Large intestine (tissue), 3 donors: ENCODE measurements at regions not wholly inside any gene's neighbourhood (a gene's known extent, or its start where the extent isn't known, plus 50 kb on each side); places are given as distances from the start of the nearest gene placed in this dataset.

Source experiments
- DNase-seq, 2 donors: peaks; one replicate each; pipeline versions ENCODE4 v3.0.0 to v3.0.0-alpha.2; 2013
- H3K27ac ChIP-seq: one replicate; pipeline ENCODE4 v1.5.1; 2013; ENCODE audit warnings: low read length
- H3K27me3 ChIP-seq: 2 replicates; pipeline ENCODE4 v1.6.1; 2013; ENCODE audit warnings: low read length; ENCODE audit not compliant: control insufficient read depth, insufficient read depth
- H3K36me3 ChIP-seq: 2 replicates; pipeline ENCODE4 v1.6.1; 2013; ENCODE audit warnings: low read length; ENCODE audit not compliant: control insufficient read depth, insufficient read depth
- H3K4me1 ChIP-seq: one replicate; pipeline ENCODE4 v1.6.1; 2013; ENCODE audit warnings: low read length; ENCODE audit not compliant: control insufficient read depth, insufficient read depth
- H3K4me3 ChIP-seq: one replicate; pipeline ENCODE4 v1.5.1; 2013; ENCODE audit warnings: low read length
- H3K9me3 ChIP-seq: one replicate; pipeline ENCODE4 v1.6.1; 2013; ENCODE audit warnings: mild to moderate bottlenecking, low read depth, low read length, moderate library complexity; ENCODE audit not compliant: control insufficient read depth
- WGBS: methylation state at CpG from one replicate; pipeline ENCODE4 v1.1.5; 2013; ENCODE audit warnings: low lambda C conversion rate; ENCODE audit not compliant: insufficient coverage; 5-methylcytosine and 5-hydroxymethylcytosine counted together

DNA sequence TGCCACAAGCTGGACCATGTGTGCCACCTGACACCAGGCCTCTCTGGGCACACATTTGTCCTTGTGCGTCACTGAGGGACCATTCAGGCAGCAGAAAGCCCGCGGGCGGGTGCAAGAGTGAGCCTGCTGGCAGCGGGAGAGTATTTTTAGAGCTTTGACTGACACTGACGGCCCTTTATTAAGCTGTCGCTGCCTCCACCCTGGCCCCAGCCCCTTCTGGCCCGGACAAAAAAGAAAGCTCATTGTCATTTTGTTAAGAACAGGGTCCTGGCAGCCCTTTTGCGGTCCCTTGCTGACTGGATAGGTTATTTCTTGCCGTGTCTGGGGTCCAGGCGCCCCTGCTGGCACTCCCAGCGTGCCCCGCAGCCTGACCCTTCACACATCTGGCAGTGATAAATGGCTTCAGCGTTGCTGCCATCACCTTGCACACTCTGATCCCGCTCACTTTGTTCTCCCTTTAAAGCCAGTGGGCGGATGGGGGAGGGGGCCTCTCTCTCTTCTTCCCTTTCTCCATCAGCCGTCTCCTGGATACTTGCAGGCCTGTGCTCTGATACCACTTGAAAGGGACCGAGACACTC lies 78.4 kb upstream of the NKD1 start:
- peaks cover 25% of the 10 kb centered on the region for H3K27me3 ChIP-seq
- H3K9me3 ChIP-seq: no peaks in the 10 kb centered on the region
- H3K36me3 ChIP-seq: no peaks in the 10 kb centered on the region
- no CpG with 5 or more reads among the region's 18 CpGs for WGBS
- H3K27ac ChIP-seq: no peak overlapping the region
- H3K4me3 ChIP-seq: no peak overlapping the region
- H3K4me1 ChIP-seq: peaks cover 7% of the 10 kb centered on the region
- DNase-seq: no peak

DNA sequence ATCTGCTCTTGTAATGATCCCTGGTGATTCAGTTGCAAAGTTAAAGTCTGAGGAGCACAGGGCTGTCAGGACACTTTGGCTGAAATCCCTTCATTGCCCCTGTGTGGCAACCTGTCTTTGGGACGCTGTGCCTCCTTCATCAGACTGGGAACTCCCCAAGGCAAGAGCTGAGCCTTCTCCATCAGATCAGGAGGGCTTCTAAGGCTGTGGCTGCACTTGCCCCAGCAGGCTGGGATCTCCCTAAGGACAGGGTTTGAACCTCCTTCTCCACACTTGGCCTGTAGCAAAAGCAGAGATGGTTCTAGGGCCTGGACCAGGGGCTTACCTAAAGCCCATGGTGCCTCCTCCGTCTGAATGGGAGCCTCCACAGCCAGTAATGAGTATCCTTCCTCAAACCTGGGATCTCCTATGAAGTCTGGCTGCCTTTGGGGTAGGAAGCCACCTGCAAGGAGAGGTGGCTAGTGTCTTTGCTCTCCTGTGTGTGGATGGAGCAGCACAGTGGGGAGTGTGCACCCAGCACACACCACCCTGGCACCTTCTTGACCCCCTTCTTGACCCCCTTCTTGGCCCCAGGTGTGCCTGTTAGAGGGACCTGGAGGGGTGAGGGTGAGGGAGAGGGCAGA lies 79.0 kb upstream of the NKD1 start:
- DNase-seq: no peak
- H3K27me3 ChIP-seq: peaks cover 25% of the 10 kb centered on the region
- no peaks in the 10 kb centered on the region for H3K9me3 ChIP-seq
- no CpG with 5 or more reads among the region's 2 CpGs for WGBS
- H3K4me1 ChIP-seq: peaks cover 7% of the 10 kb centered on the region
- H3K36me3 ChIP-seq: no peaks in the 10 kb centered on the region
- H3K27ac ChIP-seq: no peak overlapping the region
- H3K4me3 ChIP-seq: no peak overlapping the region

DNA sequence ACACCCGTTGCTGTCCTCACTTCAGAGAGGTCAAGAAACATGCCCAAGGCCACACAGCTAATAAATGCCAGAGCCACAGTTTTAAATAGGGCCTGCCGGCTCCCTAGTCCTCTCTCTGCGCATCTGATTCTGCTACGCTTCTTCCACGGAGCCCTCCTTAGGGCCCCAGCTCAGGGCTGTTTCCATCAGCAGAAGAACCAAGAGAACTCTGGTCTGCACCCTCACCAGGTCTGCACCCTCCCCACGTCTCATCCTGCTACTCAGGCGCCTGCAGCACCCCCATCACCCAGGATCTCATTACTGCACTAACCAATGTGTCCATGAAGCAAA lies 79.5 kb upstream of the NKD1 start:
- Histone ChIP-seq H3K4me1 (peaks cover 7% of the 10 kb centered on the region), H3K9me3 (no peaks in the 10 kb centered on the region), H3K4me3 (no peak overlapping the region), H3K36me3 (no peaks in the 10 kb centered on the region), H3K27ac (no peak overlapping the region), H3K27me3 (peaks cover 25% of the 10 kb centered on the region)
- WGBS: no CpG with 5 or more reads among the region's 7 CpGs
- no peak for DNase-seq

DNA sequence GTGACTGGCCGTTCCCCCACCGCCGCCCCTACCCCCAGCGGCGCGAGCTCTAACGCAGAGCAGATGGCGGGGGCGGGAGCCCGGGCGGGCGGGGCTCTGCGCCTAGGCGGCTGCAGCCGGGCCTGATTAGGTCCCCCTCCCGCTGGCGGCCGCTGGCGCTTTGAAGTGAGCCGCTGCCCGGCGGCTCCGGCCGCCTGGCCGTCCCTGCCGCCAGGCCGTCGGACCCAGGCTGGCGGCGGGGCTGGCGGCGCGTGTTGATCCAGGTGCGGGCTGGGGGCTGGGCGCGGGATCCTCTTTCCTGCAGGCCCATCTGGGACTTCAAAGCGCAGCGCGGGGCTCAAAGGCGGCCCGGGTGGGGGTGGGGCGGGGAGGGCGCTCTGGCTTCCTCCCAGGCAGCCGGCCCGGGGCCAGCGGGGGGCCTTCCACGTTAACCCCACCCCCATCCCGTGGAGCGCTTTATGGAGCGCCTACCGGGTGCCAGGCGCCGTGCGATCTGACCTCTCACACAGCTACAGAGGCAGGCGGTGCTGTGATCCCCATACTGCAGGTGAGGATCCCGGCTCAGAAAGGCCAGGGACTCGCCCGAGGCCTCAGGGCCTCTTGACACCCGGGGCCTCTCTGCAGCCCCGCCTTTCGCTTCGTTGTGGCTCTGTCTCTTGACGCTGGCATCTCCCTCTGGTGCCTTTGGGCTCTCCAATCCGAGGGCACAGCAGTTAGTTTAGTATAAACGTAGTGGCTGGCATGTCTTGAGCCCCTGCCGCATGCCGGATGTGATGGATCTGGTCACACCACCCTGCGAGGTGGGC lies 80.0 kb upstream of the NKD1 start:
- Histone ChIP-seq H3K27me3 (peaks cover 25% of the 10 kb centered on the region), H3K27ac (no peak overlapping the region), H3K4me1 (peaks cover 7% of the 10 kb centered on the region), H3K9me3 (no peaks in the 10 kb centered on the region), H3K4me3 (no peak overlapping the region), H3K36me3 (no peaks in the 10 kb centered on the region)
- peak in 1 of 2 donors; percentile 33 for DNase-seq
- WGBS: no CpG with 5 or more reads among the region's 68 CpGs

DNA sequence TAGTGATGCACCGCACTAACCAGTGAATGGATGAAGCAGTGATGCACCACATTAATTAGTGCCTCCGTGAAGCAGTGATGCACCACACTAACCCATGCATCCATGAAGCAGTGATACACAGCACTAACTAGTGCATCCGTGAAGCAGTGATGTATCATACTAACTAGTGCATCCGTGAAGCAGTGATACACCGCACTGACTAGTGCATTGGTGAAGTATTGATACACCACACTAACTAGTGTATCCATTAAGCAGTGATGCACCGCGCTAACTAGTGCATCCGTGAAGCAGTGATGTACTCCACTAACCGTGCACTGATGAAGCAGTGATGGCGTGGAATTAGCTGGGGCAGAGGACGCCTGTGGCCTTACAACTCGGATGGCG lies 80.6 kb upstream of the NKD1 start:
- Histone ChIP-seq H3K27me3 (peaks cover 27% of the 10 kb centered on the region), H3K4me3 (no peak overlapping the region), H3K27ac (no peak overlapping the region), H3K36me3 (no peaks in the 10 kb centered on the region), H3K4me1 (peaks cover 7% of the 10 kb centered on the region), H3K9me3 (no peaks in the 10 kb centered on the region)
- DNase-seq: no peak
- WGBS: no CpG with 5 or more reads among the region's 13 CpGs

DNA sequence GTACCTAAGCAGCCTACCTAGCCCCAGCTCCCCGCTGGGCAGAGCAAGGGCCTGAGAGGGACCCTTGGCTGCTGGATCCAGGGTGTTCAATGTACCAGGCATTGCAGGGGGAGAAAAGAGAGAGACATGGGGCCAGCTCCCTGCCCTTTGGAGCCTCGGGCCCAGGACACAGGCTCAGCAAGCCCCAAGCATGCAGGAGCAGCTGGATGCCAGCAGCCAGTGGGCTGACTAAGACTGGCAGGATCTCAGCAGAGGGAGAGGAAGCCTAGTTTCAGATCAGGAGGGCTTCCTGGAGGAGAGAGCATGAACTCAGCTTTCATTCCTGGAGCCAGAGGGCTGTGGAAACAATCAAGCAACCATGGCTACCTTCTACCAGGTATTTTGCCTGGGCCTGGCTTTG lies 82.0 kb upstream of the NKD1 start:
- no peaks in the 10 kb centered on the region for H3K36me3 ChIP-seq
- H3K27ac ChIP-seq: no peak overlapping the region
- peaks cover 28% of the 10 kb centered on the region for H3K27me3 ChIP-seq
- peaks cover 7% of the 10 kb centered on the region for H3K4me1 ChIP-seq
- no peak for DNase-seq
- H3K4me3 ChIP-seq: no peak overlapping the region
- H3K9me3 ChIP-seq: no peaks in the 10 kb centered on the region
- no CpG with 5 or more reads among the region's 2 CpGs for whole genome bisulfite sequencing

DNA sequence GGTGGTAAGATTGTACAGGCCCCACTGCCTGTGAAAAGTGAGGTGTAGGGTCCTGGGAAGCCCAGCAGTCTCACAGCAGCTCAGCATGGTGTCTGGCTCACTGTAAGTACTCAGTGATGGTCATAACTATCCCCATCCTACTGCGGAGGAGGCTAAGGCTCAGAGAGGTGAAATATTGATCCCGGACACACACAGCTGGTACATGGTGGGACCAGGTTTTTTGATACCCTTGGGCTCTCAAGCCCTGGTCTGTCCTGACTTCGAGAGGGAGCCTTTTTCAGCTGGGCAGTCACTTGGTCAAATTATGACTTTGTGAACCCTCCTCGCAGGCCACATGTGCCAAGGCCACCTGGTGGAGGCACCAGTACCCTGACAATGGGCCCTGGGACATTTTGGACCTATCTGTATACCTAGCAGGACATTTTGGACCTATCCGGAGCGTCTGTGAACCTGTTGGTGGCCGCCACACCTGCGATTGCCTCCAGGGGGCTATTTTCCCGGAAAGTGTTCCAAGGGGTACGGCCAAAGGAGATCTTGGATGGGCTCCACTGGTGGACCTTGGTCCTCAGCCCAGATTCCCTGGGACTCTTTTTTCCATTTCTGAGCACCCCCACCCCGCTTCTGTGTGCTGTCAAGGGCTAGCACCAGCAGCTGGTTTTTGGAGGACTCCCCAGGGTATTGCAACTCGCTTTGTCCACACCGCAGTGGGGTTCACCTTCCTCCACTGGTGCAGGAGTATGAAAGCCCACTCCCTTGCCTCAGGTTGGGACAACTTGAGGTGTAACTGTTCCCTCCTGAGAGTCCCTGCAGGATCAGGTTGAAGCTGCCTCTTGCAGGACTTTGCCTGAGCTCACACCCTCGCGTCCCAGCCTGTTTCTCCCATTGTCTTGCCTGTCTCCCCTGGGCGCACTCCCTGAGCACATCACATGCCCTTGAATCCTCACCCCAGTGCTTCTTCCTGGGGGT lies 83.6 kb upstream of the NKD1 start:
- Histone ChIP-seq H3K4me1 (peaks cover 7% of the 10 kb centered on the region), H3K27me3 (peaks cover 24% of the 10 kb centered on the region), H3K4me3 (no peak overlapping the region), H3K36me3 (no peaks in the 10 kb centered on the region), H3K9me3 (no peaks in the 10 kb centered on the region), H3K27ac (no peak overlapping the region)
- no CpG with 5 or more reads among the region's 16 CpGs for WGBS
- DNase-seq: no peak

DNA sequence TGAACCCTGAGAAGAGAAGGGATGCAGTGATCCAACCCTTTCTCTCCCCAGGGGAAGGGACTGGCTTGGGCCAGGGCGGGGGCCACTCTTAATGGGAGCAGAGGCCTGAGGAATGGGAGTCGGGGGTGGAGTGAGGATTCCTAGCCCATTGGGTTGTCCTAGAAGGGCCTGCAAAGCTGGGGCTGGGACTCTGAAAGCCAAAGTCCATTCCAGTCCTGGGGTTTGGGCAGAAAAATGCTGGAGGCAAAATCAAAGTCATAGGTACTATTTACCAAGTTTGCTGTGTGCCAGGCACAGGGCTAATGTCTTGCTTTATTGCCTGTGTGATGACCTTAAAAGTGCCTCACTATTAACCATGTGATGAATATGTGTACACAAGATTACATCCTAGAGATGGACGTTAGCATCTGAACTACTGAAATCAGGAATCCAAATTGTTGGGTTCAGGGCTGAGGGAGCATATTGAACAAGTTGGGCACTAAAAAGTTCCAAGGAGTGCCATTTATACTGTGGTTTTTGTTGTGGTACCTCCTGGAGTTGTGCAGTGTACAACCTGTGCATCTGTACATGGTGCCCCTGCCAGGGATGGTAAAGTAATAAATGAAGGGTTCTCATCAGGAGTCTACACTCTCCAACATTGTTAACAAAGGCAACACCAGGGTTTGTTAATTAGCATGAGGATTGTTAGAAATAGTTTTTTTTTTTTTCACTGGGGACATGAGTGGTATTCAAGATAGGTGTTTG lies 84.4 kb upstream of the NKD1 start:
- Histone ChIP-seq H3K36me3 (no peaks in the 10 kb centered on the region), H3K4me3 (no peak overlapping the region), H3K9me3 (no peaks in the 10 kb centered on the region), H3K4me1 (peaks cover 5% of the 10 kb centered on the region), H3K27me3 (peaks cover 23% of the 10 kb centered on the region), H3K27ac (no peak overlapping the region)
- WGBS: no CpG with 5 or more reads among the region's 3 CpGs
- no peak for DNase-seq

DNA sequence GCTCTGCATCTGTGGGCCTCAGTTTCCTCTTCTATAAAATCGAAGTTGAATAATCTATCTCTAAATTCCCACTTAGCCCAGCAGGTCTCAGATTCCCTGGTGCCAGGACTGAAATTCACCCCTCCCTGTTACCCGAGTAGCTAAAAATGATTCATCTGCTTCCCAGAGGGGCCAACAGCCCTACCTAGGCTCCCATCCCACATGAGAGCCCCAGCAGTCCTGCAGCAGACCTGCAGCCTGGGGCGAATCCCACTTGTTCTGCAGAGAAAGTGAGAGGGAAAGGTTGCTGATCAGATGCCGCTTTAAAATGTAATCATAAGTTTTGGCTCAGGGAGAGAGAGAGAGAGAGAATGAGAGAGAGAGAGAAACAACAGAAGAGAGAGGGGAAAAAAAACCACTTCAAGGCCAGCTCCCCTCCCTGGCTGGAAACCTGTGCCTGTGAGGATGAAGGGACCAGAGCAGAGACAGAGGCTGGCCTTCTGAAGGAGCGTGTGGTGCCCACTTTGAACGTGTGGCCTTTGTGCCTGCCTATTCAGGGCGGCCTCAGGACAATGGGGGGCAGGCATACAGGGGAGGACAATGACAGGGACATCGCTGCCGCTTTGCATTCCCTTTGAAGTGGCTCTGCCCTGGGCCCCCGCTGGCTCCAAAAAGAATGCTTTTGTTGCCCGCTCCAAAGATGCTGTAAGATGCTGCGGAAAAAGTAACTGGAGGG lies 85.2 kb upstream of the NKD1 start:
- no peak for DNase-seq
- H3K9me3 ChIP-seq: no peaks in the 10 kb centered on the region
- no peaks in the 10 kb centered on the region for H3K4me1 ChIP-seq
- H3K27ac ChIP-seq: no peak overlapping the region
- H3K27me3 ChIP-seq: peaks cover 24% of the 10 kb centered on the region
- 92% methylated on average over 3 of the region's 12 CpGs for WGBS
- H3K36me3 ChIP-seq: no peaks in the 10 kb centered on the region
- no peak overlapping the region for H3K4me3 ChIP-seq
